CD14-positive monocyte (primary cell): ENCODE measurements at regions not wholly inside any gene's neighbourhood (a gene's known extent, or its start where the extent isn't known, plus 50 kb on each side); places are given as distances from the start of the nearest gene placed in this dataset.

Experiments used
- DNase-seq, 3 donors: peaks; one replicate each; pipeline ENCODE4 v3.0.0-alpha.2; 2011 to 2022
- H2AFZ ChIP-seq: 2 replicates; pipeline ENCODE4 v1.6.0; 2012; ENCODE audit warnings: mild to moderate bottlenecking, low read depth, low read length, inconsistent platforms; ENCODE audit not compliant: insufficient read depth, poor library complexity, severe bottlenecking
- H3K27ac ChIP-seq, 2 donors: 1 replicate in 1 of 2; 2 replicates in 1 of 2; pipeline ENCODE4 v1.5.1; 2012 to 2013; ENCODE audit warnings: low read length in 2 of 2, control low read depth in 1 of 2, inconsistent platforms in 1 of 2, low read depth in 1 of 2, mild to moderate bottlenecking in 1 of 2
- H3K27me3 ChIP-seq, 2 donors: one replicate each; pipeline versions ENCODE4 v1.6.0 to v1.6.1; 2011 to 2013; ENCODE audit warnings: low read length in 2 of 2; ENCODE audit not compliant: control insufficient read depth in 2 of 2, insufficient read depth in 2 of 2
- H3K36me3 ChIP-seq, 2 donors: replicated peaks in 1 of 2; 1 replicate in 1 of 2; 2 replicates in 1 of 2; pipeline versions ENCODE4 v1.5.1 to v1.6.1; 2012 to 2013; ENCODE audit warnings: low read length in 2 of 2, control low read depth in 1 of 2, inconsistent platforms in 1 of 2, mild to moderate bottlenecking in 1 of 2; ENCODE audit not compliant: insufficient read depth in 2 of 2, control insufficient read depth in 1 of 2
- H3K4me1 ChIP-seq, 2 donors: 1 replicate in 1 of 2; 2 replicates in 1 of 2; pipeline versions ENCODE4 v1.5.1 to v1.6.1; 2012 to 2013; ENCODE audit warnings: low read length in 2 of 2, control low read depth in 1 of 2, inconsistent platforms in 1 of 2, mild to moderate bottlenecking in 1 of 2, moderate library complexity in 1 of 2; ENCODE audit not compliant: insufficient read depth in 2 of 2, control insufficient read depth in 1 of 2
- H3K4me2 ChIP-seq: replicated peaks from 2 replicates; pipeline ENCODE3; 2012; ENCODE audit warnings: low read length, moderate library complexity, mild to moderate bottlenecking; ENCODE audit not compliant: poor library complexity, severe bottlenecking; ENCODE audit errors: extremely low read depth
- H3K4me3 ChIP-seq, 3 experiments: fragments of 200-600 bp in 1 of 3; sonication (generic) in 1 of 3; replicated peaks in 1 of 3; 1 replicate in 2 of 3; 2 replicates in 1 of 3; pipeline ENCODE4 v1.5.1; 2011 to 2013; ENCODE audit warnings: low read length in 3 of 3, mild to moderate bottlenecking in 3 of 3, control low read depth in 2 of 3, low read depth in 2 of 3, inconsistent platforms in 1 of 3, moderate library complexity in 1 of 3
- H3K79me2 ChIP-seq: 2 replicates; pipeline ENCODE4 v1.6.0; 2012; ENCODE audit warnings: mild to moderate bottlenecking, control low read depth, inconsistent platforms, low read length, moderate library complexity; ENCODE audit not compliant: insufficient read depth
- H3K9ac ChIP-seq: 2 replicates; pipeline ENCODE4 v1.6.0; 2017; ENCODE audit warnings: low read length, mild to moderate bottlenecking; ENCODE audit not compliant: insufficient read depth, poor library complexity, severe bottlenecking
- H3K9me3 ChIP-seq, 2 donors: replicated peaks in 1 of 2; 1 replicate in 1 of 2; 2 replicates in 1 of 2; pipeline versions ENCODE4 v1.5.1 to v1.6.1; 2012 to 2013; ENCODE audit warnings: low read length in 2 of 2, control low read depth in 1 of 2; ENCODE audit not compliant: control insufficient read depth in 1 of 2, insufficient read depth in 1 of 2
- H4K20me1 ChIP-seq: 2 replicates; pipeline ENCODE4 v1.6.0; 2012; ENCODE audit warnings: mild to moderate bottlenecking, low read length, control low read depth, moderate library complexity; ENCODE audit not compliant: insufficient read depth
- H3K27ac Mint-ChIP-seq, 7 donors: one replicate each; pipeline ENCODE4 v1.8.0; 2020; ENCODE audit warnings: mild to moderate bottlenecking in 7 of 7, mixed read lengths in 7 of 7, moderate library complexity in 6 of 7, inconsistent platforms in 2 of 7
- H3K27me3 Mint-ChIP-seq, 3 donors: one replicate each; pipeline ENCODE4 v1.8.0; 2021 to 2022; ENCODE audit warnings: low read depth in 3 of 3, mild to moderate bottlenecking in 3 of 3, mixed read lengths in 3 of 3, moderate library complexity in 3 of 3, inconsistent platforms in 1 of 3
- H3K36me3 Mint-ChIP-seq, 2 donors: one replicate each; pipeline ENCODE4 v1.8.0; 2020; ENCODE audit warnings: mixed read lengths in 2 of 2, inconsistent platforms in 1 of 2, mild to moderate bottlenecking in 1 of 2
- H3K4me1 Mint-ChIP-seq: one replicate; pipeline ENCODE4 v1.8.0; 2020; ENCODE audit warnings: mild to moderate bottlenecking, mixed read lengths
- H3K4me3 Mint-ChIP-seq, 2 donors: one replicate each; pipeline ENCODE4 v1.8.0; 2020; ENCODE audit warnings: mild to moderate bottlenecking in 2 of 2, mixed read lengths in 2 of 2, moderate library complexity in 1 of 2
- H3K9me3 Mint-ChIP-seq, 7 donors: one replicate each; pipeline ENCODE4 v1.8.0; 2020 to 2022; ENCODE audit warnings: mixed read lengths in 7 of 7, mild to moderate bottlenecking in 6 of 7, moderate library complexity in 6 of 7, inconsistent platforms in 2 of 7
- CTCF ChIP-seq: fragments of 200-600 bp; IDR thresholded peaks from one replicate; pipeline ENCODE4 v1.8.0; 2022; ENCODE audit warnings: antibody characterized with exemption, mild to moderate bottlenecking
- WGBS: methylation state at CpG from one replicate; pipeline ENCODE4 v1.1.5; 2013; ENCODE audit warnings: missing lambda C conversion rate; ENCODE audit not compliant: insufficient coverage; 5-methylcytosine and 5-hydroxymethylcytosine counted together
- intact Hi-C, 2 donors: fragments of 100-400 bp; cut with micrococcal nuclease; formaldehyde crosslinking; loops; one replicate each; pipeline versions ENCODE4 v1.15.0 to v1.15.1; 2023

- H3K36me3 Mint-ChIP-seq = no peaks in the 10 kb centered on the region
- no peaks in the 10 kb centered on the region for H3K27me3 ChIP-seq
- WGBS = 67% methylated on average over 6 of the region's 13 CpGs
Measured at GRCh38 chr16:86789621-86790051, 211.3 kb downstream of the FOXL1 start.

GRCh38 chr16:86791287-86792035, 213.1 kb downstream of the FOXL1 start:
- Histone ChIP-seq H2AFZ (no peak overlapping the region), H4K20me1 (no peaks in the 10 kb centered on the region), H3K79me2 (no peaks in the 10 kb centered on the region), H3K27me3 (no peaks in the 10 kb centered on the region), H3K4me2 (no peak overlapping the region), H3K36me3 (no peaks in the 10 kb centered on the region), H3K9me3 (no peaks in the 10 kb centered on the region), H3K4me1 (no peaks in the 10 kb centered on the region), H3K9ac (no peak overlapping the region), H3K4me3 (no peak overlapping the region), H3K27ac (no peak overlapping the region)
- intact Hi-C loops = no loop called here
- H3K27me3 Mint-ChIP-seq = peaks cover 2 to 18% (median 6%) of the 10 kb centered on the region in 3 donors
- H3K4me3 Mint-ChIP-seq = no peak overlapping the region
- H3K27ac Mint-ChIP-seq = no peak overlapping the region
- WGBS = 79% methylated on average over 11 of the region's 20 CpGs
- no peak for DNase-seq
- TF ChIP-seq CTCF = no peak
- H3K9me3 Mint-ChIP-seq = peaks cover 0 to 4% (median 0%) of the 10 kb centered on the region in 7 donors
- no peaks in the 10 kb centered on the region for H3K36me3 Mint-ChIP-seq
- no peaks in the 10 kb centered on the region for H3K4me1 Mint-ChIP-seq

More at GRCh38 chr16:86789621-86790051, 211.3 kb downstream of the FOXL1 start:
- H3K4me3 Mint-ChIP-seq = peak overlapping the region in 1 of 2 donors; percentile 2
- H3K4me1 Mint-ChIP-seq = no peaks in the 10 kb centered on the region
- intact Hi-C loops = no loop called here
- H3K27me3 Mint-ChIP-seq = peaks cover 2 to 21% (median 6%) of the 10 kb centered on the region in 3 donors
- Histone ChIP-seq H3K4me3 (no peak overlapping the region), H3K9me3 (no peaks in the 10 kb centered on the region), H3K27ac (no peak overlapping the region), H3K36me3 (no peaks in the 10 kb centered on the region), H3K79me2 (no peaks in the 10 kb centered on the region), H3K9ac (no peak overlapping the region), H4K20me1 (no peaks in the 10 kb centered on the region), H3K4me1 (no peaks in the 10 kb centered on the region), H3K4me2 (no peak overlapping the region), H2AFZ (no peak overlapping the region)
- no peak for DNase-seq
- H3K9me3 Mint-ChIP-seq = peaks cover 0 to under 1% (median 0%) of the 10 kb centered on the region in 7 donors
- no peak overlapping the region for H3K27ac Mint-ChIP-seq
- TF ChIP-seq CTCF = no peak
